GM23338 (cell line): ENCODE measurements at regions not wholly inside any gene's neighbourhood (a gene's known extent, or its start where the extent isn't known, plus 50 kb on each side); places are given as distances from the start of the nearest gene placed in this dataset.

Experiments used
- ATAC-seq: fragments of 200-7000 bp; cut with Tn5 transposase; 3 replicates; pipeline ENCODE4 v1.9.1; 2020
- DNase-seq: peaks from one replicate; pipeline ENCODE4 v3.0.0-alpha.2; 2015; ENCODE audit warnings: low spot score
- H2AFZ ChIP-seq: fragments of 200-600 bp; sonication (generic); 2 replicates; pipeline ENCODE4 v1.8.0; 2016; ENCODE audit warnings: antibody characterized with exemption, mild to moderate bottlenecking, moderate library complexity
- H3F3A ChIP-seq: fragments of 200-600 bp; sonication (generic); replicated peaks from 2 replicates; pipeline ENCODE4 v1.8.0; 2017; ENCODE audit warnings: antibody characterized with exemption, mixed run types, low read depth
- H3K27ac ChIP-seq: fragments of 200-600 bp; sonication (generic); 2 replicates; pipeline ENCODE4 v1.6.1; 2016; ENCODE audit warnings: low read depth
- H3K27me3 ChIP-seq: fragments of 200-600 bp; sonication (generic); 2 replicates; pipeline ENCODE4 v1.8.0; 2016; ENCODE audit warnings: mild to moderate bottlenecking, mixed run types, moderate library complexity; ENCODE audit not compliant: insufficient read depth
- H3K36me3 ChIP-seq: fragments of 200-600 bp; sonication (generic); 2 replicates; pipeline ENCODE4 v1.8.0; 2016; ENCODE audit warnings: mild to moderate bottlenecking; ENCODE audit not compliant: insufficient read depth
- H3K4me1 ChIP-seq: fragments of 200-600 bp; sonication (generic); 2 replicates; pipeline ENCODE4 v1.8.0; 2016; ENCODE audit warnings: mild to moderate bottlenecking, moderate library complexity; ENCODE audit not compliant: insufficient read depth
- H3K4me2 ChIP-seq: fragments of 200-600 bp; sonication (generic); 2 replicates; pipeline ENCODE4 v1.7.1; 2017; ENCODE audit warnings: mixed run types
- H3K4me3 ChIP-seq: fragments of 200-600 bp; sonication (generic); 2 replicates; pipeline ENCODE4 v1.6.1; 2016; ENCODE audit warnings: mixed run types
- H3K79me2 ChIP-seq: fragments of 200-600 bp; sonication (generic); replicated peaks from 2 replicates; pipeline ENCODE4 v1.8.0; 2017; ENCODE audit warnings: mild to moderate bottlenecking; ENCODE audit not compliant: insufficient read depth
- H3K9me2 ChIP-seq: fragments of 200-600 bp; sonication (generic); 2 replicates; pipeline ENCODE4 v1.8.0; 2017; ENCODE audit not compliant: insufficient read depth
- H4K20me1 ChIP-seq: fragments of 200-600 bp; sonication (generic); replicated peaks from 2 replicates; pipeline ENCODE4 v1.8.0; 2017; ENCODE audit warnings: mild to moderate bottlenecking; ENCODE audit not compliant: insufficient read depth
- H3K27ac Mint-ChIP-seq: 2 replicates; pipeline ENCODE4 v1.8.0; 2020; ENCODE audit warnings: inconsistent platforms, mild to moderate bottlenecking, moderate library complexity, mixed read lengths
- H3K27me3 Mint-ChIP-seq: 3 replicates; pipeline ENCODE4 v1.8.0; 2022; ENCODE audit warnings: low read depth, mild to moderate bottlenecking, moderate library complexity, mixed read lengths, inconsistent platforms; ENCODE audit not compliant: insufficient read depth, poor library complexity
- H3K36me3 Mint-ChIP-seq: 3 replicates; pipeline ENCODE4 v1.8.0; 2021; ENCODE audit warnings: low read depth, mild to moderate bottlenecking, inconsistent platforms, moderate library complexity, mixed read lengths
- H3K4me1 Mint-ChIP-seq: 3 replicates; pipeline ENCODE4 v1.8.0; 2020; ENCODE audit warnings: mild to moderate bottlenecking, inconsistent platforms, mixed read lengths
- H3K4me3 Mint-ChIP-seq: 3 replicates; pipeline ENCODE4 v1.8.0; 2021; ENCODE audit warnings: moderate library complexity, mild to moderate bottlenecking, inconsistent platforms, mixed read lengths
- H3K9me3 Mint-ChIP-seq: 3 replicates; pipeline ENCODE4 v1.8.0; 2020; ENCODE audit warnings: moderate library complexity, mild to moderate bottlenecking, inconsistent platforms, mixed read lengths
- CREB1 ChIP-seq: fragments of 250-450 bp; sonication (Bioruptor Pico); IDR thresholded peaks from 2 replicates; pipeline ENCODE4 v1.5.0; 2020; ENCODE audit warnings: low read depth, mild to moderate bottlenecking, moderate library complexity
- CTCF ChIP-seq, 2 experiments: fragments of 200-600 bp in 1 of 2; sonication (generic) in 1 of 2; conservative IDR thresholded peaks; 2 replicates each; pipeline versions ENCODE4 v1.5.1 to v1.6.1; 2016 to 2017; ENCODE audit warnings: antibody characterized with exemption in 2 of 2, low read depth in 2 of 2, mild to moderate bottlenecking in 2 of 2, moderate library complexity in 1 of 2
- ETS1 ChIP-seq: IDR thresholded peaks from 2 replicates; pipeline ENCODE4 v1.6.1; 2016; ENCODE audit warnings: antibody characterized with exemption
- EZH2 ChIP-seq: fragments of 200-600 bp; sonication (generic); IDR thresholded peaks from one replicate; pipeline ENCODE4 v1.8.0; 2017; ENCODE audit warnings: antibody characterized with exemption, mild to moderate bottlenecking, low read depth; ENCODE audit not compliant: unreplicated experiment
- EZH2phosphoT487 ChIP-seq: fragments of 200-600 bp; sonication (generic); IDR thresholded peaks from one replicate; pipeline ENCODE4 v1.8.1; 2018; ENCODE audit warnings: antibody characterized with exemption; ENCODE audit not compliant: unreplicated experiment
- JUNB ChIP-seq: IDR thresholded peaks from one replicate; pipeline ENCODE4 v1.6.1; 2016; ENCODE audit warnings: antibody characterized with exemption; ENCODE audit not compliant: unreplicated experiment
- NANOG ChIP-seq: IDR thresholded peaks from 2 replicates; pipeline ENCODE4 v1.6.1; 2016; ENCODE audit warnings: antibody characterized with exemption, borderline replicate concordance
- REST ChIP-seq: IDR thresholded peaks from one replicate; pipeline ENCODE4 v1.6.1; 2018; ENCODE audit warnings: antibody characterized with exemption; ENCODE audit not compliant: unreplicated experiment
- STAT1 ChIP-seq: IDR thresholded peaks from one replicate; pipeline ENCODE4 v1.6.1; 2016; ENCODE audit warnings: antibody characterized with exemption; ENCODE audit not compliant: unreplicated experiment
- ZNF114 ChIP-seq: fragments of 250-450 bp; sonication (Bioruptor Pico); IDR thresholded peaks from 2 replicates; pipeline ENCODE4 v1.5.0; 2020; ENCODE audit warnings: mild to moderate bottlenecking, moderate library complexity
- ZNF331 ChIP-seq: fragments of 250-450 bp; sonication (Bioruptor Pico); IDR thresholded peaks from 2 replicates; pipeline ENCODE4 v1.5.0; 2020; ENCODE audit warnings: low read depth, mild to moderate bottlenecking, moderate library complexity
- ZNF462 ChIP-seq: fragments of 250-450 bp; sonication (Bioruptor Pico); IDR thresholded peaks from 2 replicates; pipeline ENCODE4 v1.5.0; 2020; ENCODE audit warnings: mild to moderate bottlenecking, moderate library complexity

- TF ChIP-seq REST (no peak), STAT1 (no peak), CTCF (conservative IDR thresholded peaks at IDR 0.05; ENCODE audit: low read depth in 2 of 2) (no peak), NANOG (no peak), CREB1 (no peak), JUNB (no peak), EZH2 (no peak), EZH2phosphoT487 (no peak), ETS1 (no peak), ZNF114 (no peak)
Observed at GRCh38 chr20:52818491-52818890, 153.7 kb upstream of the TSHZ2 start (continued).

GRCh38 chr20:52817981-52818380 lies 154.2 kb upstream of the TSHZ2 start:
- H3K79me2 ChIP-seq = no peaks in the 10 kb centered on the region
- no peak overlapping the region for H3K27ac ChIP-seq
- DNase-seq (no peak), ATAC-seq (no peak)
- no peaks in the 10 kb centered on the region for H3K4me1 ChIP-seq
- no peak overlapping the region for H2AFZ ChIP-seq
- no peaks in the 10 kb centered on the region for H4K20me1 ChIP-seq
- Mint-ChIP-seq H3K4me1 (no peaks in the 10 kb centered on the region), H3K36me3 (no peaks in the 10 kb centered on the region), H3K27ac (no peak overlapping the region), H3K27me3 (peaks cover 1% of the 10 kb centered on the region), H3K4me3 (no peak overlapping the region), H3K9me3 (no peaks in the 10 kb centered on the region)
- no peaks in the 10 kb centered on the region for H3K27me3 ChIP-seq
- H3K4me2 ChIP-seq = no peak overlapping the region
- H3K9me2 ChIP-seq = no peaks in the 10 kb centered on the region
- no peak overlapping the region for H3K4me3 ChIP-seq
- H3K36me3 ChIP-seq = no peaks in the 10 kb centered on the region
- no peaks in the 10 kb centered on the region for H3F3A ChIP-seq
- TF ChIP-seq CTCF (conservative IDR thresholded peaks at IDR 0.05; ENCODE audit: low read depth in 2 of 2) = no peak
- TF ChIP-seq ZNF462 = no peak
- TF ChIP-seq ZNF331 (CRISPR knock-in tag) = no peak
- TF ChIP-seq EZH2 = no peak
- TF ChIP-seq STAT1 = no peak
